Thymus (tissue), 11 donors: ENCODE measurements at regions not wholly inside any gene's neighbourhood (a gene's known extent, or its start where the extent isn't known, plus 50 kb on each side); places are given as distances from the start of the nearest gene placed in this dataset.

Experiments used
- DNase-seq, 9 donors: peaks; one replicate each; pipeline ENCODE4 v3.0.0-alpha.2; 2013; ENCODE audit warnings: low spot score in 9 of 9, low read depth in 6 of 9, missing footprints in 1 of 9
- H3K27ac ChIP-seq, 2 donors: one replicate each; pipeline ENCODE4 v1.5.1; 2013; ENCODE audit warnings: control low read depth in 1 of 2, low read depth in 1 of 2, low read length in 1 of 2, mild to moderate bottlenecking in 1 of 2, moderate library complexity in 1 of 2
- H3K27me3 ChIP-seq, 2 donors: one replicate each; pipeline ENCODE4 v1.5.1; 2013; ENCODE audit warnings: low read length in 1 of 2; ENCODE audit not compliant: control insufficient read depth in 2 of 2, insufficient read depth in 1 of 2
- H3K36me3 ChIP-seq, 2 donors: one replicate each; pipeline ENCODE4 v1.5.1; 2013; ENCODE audit warnings: low read length in 1 of 2, mild to moderate bottlenecking in 1 of 2, moderate library complexity in 1 of 2; ENCODE audit not compliant: control insufficient read depth in 2 of 2, insufficient read depth in 2 of 2
- H3K4me1 ChIP-seq, 2 donors: one replicate each; pipeline ENCODE4 v1.5.1; 2013; ENCODE audit warnings: low read length in 2 of 2; ENCODE audit not compliant: control insufficient read depth in 2 of 2, insufficient read depth in 2 of 2
- H3K4me3 ChIP-seq, 2 donors: one replicate each; pipeline ENCODE4 v1.5.1; 2013; ENCODE audit warnings: low read length in 2 of 2, control low read depth in 1 of 2, mild to moderate bottlenecking in 1 of 2
- H3K9me3 ChIP-seq, 2 donors: one replicate each; pipeline ENCODE4 v1.5.1; 2013; ENCODE audit warnings: low read length in 1 of 2, mild to moderate bottlenecking in 1 of 2; ENCODE audit not compliant: control insufficient read depth in 2 of 2, insufficient read depth in 1 of 2
- WGBS: extraction: QIAGEN DNeasy Blood & Tissue Kit; methylation state at CpG from one replicate; pipeline ENCODE4 v1.1.7; 2013; 5-methylcytosine and 5-hydroxymethylcytosine counted together
- donor health status: healthy.

DNA sequence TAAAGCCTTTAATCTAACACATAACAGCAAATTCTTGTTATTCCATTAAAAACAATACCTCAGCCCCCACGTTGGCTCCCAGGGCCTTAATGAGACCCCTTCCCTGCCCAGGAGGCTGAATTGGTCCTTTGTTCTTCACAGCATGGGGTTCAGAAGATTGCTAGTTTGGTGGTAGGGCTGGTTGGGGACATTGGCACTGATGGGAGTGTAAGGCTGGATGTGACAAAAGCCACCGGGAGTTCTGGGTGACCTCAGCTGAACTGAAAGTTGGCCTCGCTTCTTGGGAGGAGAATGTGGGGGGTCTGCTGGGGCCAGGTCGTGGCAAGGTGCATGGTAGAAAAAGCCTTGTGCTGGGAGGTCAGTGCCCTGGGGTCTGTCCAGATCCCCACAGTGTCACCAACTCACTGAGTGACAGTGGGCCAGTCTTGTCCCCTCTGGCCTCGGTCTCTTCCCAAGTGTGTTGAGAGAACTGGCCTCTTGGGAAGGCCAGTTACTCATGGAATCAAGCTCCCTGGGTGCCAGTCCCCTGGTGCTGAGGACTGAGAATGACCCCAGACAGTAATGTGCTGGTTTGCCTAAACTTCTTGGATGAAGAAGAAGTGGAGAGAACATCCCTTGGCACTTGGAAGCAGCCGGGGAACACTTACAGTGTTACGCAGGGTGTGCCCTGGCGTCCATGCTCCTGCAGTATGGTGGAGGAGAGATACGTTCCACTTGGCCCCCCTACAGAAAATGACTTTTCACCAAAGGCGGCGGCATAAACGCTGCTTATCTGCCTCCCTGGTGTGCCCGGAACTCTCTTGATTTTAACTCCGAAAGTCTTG lies 283.7 kb upstream of the RTL1 start:
- Histone ChIP-seq H3K27ac (no peak overlapping the region), H3K36me3 (no peaks in the 10 kb centered on the region), H3K4me1 (peaks cover 0 to 15% of the 10 kb centered on the region in 2 donors), H3K27me3 (no peaks in the 10 kb centered on the region), H3K4me3 (no peak overlapping the region), H3K9me3 (no peaks in the 10 kb centered on the region)
- DNase-seq: no peak
- WGBS: 95% methylated on average over 14 of the region's 14 CpGs

DNA sequence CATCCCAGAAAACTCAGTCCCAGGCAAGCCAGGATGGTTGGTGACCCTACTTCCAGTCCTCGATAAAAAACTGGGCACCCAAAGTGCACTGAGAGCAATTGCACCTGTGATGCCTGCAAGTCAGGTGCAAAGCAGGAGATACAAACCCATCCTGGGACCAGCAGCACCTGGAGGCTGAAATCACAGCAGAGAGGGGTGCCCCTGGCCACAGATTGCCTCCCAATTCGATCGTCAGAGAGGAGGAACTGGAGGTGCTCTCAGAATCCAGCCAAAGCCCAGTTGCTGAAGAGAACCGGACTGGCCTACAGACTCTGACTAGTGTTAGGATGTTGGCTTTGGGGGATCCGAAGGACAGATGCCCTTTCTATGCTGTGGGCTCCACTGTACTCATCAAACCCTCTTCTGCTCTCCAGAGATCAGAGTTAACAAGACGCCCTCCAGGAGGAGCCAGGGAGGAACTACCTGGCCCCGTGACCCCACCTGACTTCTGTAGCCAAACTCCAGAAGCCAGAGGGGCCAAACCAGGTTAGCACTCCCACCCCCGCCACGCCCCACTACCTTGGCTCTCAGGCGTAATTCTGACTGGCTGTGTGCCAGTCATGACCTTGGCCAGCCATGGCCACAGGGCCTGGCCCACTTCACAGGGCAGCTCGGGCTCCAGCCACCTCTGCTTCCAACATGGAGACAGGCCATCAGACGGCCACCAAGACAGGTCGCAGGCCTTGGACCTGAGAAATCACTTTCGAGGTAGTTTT lies 284.5 kb upstream of the RTL1 start:
- WGBS: 90% methylated on average over 14 of the region's 14 CpGs
- H3K27ac ChIP-seq: no peak overlapping the region
- H3K4me3 ChIP-seq: no peak overlapping the region
- H3K4me1 ChIP-seq: peaks cover 0 to 18% of the 10 kb centered on the region in 2 donors
- no peaks in the 10 kb centered on the region for H3K9me3 ChIP-seq
- no peaks in the 10 kb centered on the region for H3K27me3 ChIP-seq
- no peaks in the 10 kb centered on the region for H3K36me3 ChIP-seq
- no peak for DNase-seq

DNA sequence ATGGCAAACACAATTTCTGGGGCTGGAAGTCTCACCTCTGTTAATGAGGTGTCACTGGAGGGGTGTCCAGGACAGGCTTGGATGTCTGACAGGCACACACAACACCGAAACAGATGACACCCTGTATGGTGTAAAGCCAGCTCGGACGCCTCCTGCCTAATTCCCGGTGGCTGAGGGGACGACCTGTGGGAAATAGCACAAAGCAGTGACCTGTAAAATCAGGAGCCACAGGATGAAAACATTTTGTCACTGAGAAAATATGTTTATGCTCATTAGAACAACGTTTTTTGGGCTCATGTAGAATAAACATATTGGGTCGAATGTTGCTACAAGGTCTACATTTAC lies 285.0 kb upstream of the RTL1 start:
- H3K27me3 ChIP-seq: no peaks in the 10 kb centered on the region
- H3K9me3 ChIP-seq: no peaks in the 10 kb centered on the region
- WGBS: 93% methylated on average over 7 of the region's 7 CpGs
- no peak overlapping the region for H3K27ac ChIP-seq
- H3K4me1 ChIP-seq: peaks cover 0 to 20% of the 10 kb centered on the region in 2 donors
- H3K4me3 ChIP-seq: no peak overlapping the region
- no peaks in the 10 kb centered on the region for H3K36me3 ChIP-seq
- DNase-seq: no peak

DNA sequence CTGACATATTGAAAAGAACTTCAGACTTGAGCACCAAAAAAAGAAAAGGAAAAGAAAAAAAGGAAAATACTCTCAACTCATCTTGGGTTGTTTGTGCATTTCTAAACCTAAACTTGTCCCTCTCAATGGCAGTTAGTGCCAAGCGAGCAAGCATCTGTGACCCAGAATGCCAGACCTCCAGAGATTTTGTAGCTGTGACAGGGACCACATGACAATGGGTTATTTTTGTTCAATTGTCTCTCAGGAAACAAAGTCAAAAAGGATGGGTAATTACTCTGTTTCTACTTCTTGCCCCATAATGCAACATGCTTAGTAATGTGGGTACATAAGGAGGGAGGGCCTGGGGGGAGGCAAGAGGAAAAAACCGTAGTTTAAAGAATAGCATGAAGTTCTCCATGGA lies 285.7 kb upstream of the RTL1 start:
- no peaks in the 10 kb centered on the region for H3K36me3 ChIP-seq
- peaks cover 0 to 21% of the 10 kb centered on the region in 2 donors for H3K4me1 ChIP-seq
- no peaks in the 10 kb centered on the region for H3K27me3 ChIP-seq
- WGBS: 39% methylated on average over 2 of the region's 2 CpGs
- no peak overlapping the region for H3K4me3 ChIP-seq
- H3K9me3 ChIP-seq: no peaks in the 10 kb centered on the region
- peak in 1 of 9 donors; percentile 41 for DNase-seq
- H3K27ac ChIP-seq: peak overlapping the region in 1 of 2 donors; percentile 48

DNA sequence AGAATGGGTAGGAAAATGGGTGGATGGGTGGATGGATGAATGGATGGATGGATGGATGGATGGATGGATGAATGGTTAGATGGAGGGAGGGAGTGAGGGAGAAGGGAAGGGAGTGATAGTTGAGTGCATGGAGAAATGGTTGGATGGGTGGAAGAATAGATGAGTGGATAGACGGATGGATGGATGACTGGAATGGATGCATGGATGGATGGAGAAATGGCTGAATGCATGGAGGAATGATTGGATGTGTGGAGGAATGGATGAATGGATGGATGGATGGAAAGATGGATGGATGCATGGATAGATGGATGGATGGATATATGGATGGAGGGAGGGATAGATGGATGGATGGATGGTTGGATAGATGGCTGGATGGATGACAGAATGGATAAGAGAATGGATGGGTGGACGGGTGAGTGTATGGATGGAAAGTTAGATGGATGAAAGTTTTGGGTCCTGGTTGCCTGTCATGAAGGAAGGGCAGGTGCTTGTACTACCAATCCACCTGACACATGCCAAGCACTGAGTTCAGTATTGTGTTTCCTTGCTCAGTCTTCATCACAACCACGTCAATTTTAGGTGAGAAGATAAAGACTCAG lies 286.5 kb upstream of the RTL1 start:
- no peaks in the 10 kb centered on the region for H3K9me3 ChIP-seq
- peaks cover 0 to 28% of the 10 kb centered on the region in 2 donors for H3K4me1 ChIP-seq
- no peak overlapping the region for H3K27ac ChIP-seq
- H3K36me3 ChIP-seq: no peaks in the 10 kb centered on the region
- no peak for DNase-seq
- no peak overlapping the region for H3K4me3 ChIP-seq
- H3K27me3 ChIP-seq: no peaks in the 10 kb centered on the region
- 92% methylated on average over 3 of the region's 3 CpGs for WGBS

DNA sequence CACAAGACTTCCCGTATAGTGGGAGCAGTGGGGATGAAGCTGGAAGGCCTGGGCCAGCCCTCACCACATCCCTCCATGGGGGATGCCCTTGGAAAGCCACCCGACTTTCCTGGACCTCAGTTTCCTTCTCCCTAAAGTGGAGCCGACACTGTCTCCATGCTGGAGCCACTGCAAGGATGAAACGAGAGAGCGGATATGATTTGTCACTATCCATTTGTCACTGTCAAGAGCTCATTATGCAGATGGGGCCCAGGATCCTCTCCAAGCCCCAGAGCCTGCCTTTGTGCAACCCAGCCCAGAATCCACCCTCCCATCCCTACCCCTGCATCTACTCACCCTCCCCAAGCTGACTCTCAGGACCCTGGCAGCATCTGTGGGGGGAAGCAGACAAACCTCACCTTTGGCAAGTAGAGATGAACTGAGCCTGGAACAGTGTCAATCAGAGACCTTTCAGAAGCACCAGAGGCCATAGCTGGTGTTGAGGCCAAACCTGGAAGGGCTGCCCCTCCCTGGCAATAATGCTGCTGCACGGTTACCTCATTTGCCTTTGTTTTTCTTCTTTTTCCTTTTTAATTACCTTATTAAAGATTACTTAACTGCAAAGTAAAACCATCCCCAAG lies 287.7 kb upstream of the RTL1 start:
- WGBS: 94% methylated on average over 6 of the region's 6 CpGs
- no peak for DNase-seq
- Histone ChIP-seq H3K4me1 (peaks cover 0 to 28% of the 10 kb centered on the region in 2 donors), H3K36me3 (no peaks in the 10 kb centered on the region), H3K4me3 (no peak overlapping the region), H3K9me3 (no peaks in the 10 kb centered on the region), H3K27ac (no peak overlapping the region), H3K27me3 (no peaks in the 10 kb centered on the region)

DNA sequence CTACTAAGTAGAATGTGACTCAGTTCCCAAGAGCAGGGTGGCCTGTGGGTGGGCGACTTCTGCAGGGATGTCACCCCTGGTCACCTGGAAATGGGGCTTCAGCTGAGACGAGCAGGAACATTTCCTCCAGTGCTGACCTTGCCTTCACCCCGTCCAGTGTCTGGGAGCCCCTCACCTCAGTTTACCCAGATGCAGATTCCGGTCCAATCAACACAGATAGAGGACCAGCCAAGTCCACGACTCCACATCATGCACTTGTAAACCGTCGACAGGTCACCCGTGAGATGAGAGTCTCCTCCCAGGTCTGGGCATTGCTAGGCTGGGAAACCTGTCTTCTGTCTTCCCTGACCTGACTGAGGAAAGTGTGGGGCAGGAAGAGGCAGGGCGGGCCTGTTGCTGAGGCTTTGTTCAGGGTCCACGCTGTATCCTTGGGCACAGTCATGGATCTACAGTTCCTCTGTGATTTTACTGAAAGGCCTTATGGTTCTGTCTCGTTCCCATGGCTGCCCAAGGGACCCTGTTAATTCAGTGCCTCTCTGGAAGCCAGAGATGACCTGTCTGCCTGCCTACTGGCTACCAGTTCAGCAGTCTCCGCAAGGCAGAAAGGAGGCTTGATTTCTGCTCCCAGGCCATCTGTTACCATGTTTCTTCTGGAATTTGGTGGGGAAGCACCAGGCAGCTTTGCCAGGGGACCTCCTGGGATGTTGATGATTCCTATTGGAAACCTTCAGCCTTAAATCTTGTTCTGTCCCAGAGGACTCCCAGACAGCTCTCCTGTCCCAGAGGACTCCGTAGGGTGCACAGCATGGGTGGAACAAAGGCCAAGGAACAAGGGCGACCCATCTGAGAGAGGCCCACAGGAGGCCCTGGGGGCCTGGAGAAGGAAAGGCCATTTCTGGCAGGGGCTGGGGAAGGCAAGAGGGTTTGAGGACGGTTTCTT lies 288.5 kb upstream of the RTL1 start:
- Histone ChIP-seq H3K9me3 (no peaks in the 10 kb centered on the region), H3K4me3 (no peak overlapping the region)
- DNase-seq: no peak

DNA sequence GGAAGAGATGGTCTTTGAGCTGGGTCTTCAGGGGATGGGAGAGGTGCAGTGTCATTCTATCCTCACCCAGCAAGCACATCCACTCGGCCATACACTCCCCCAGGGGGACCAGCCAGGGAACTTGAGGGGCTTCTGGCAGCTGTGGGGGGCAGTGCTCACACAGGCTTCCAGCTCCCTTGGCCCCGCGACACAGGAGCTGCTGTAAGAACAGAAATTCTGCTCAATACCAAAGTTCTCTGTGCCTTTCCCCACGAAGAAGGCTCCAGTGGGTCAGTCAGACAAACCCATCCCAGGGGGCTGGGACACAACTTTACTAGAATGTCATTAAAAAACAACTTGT lies 289.1 kb upstream of the RTL1 start:
- Histone ChIP-seq H3K27ac (no peak overlapping the region), H3K4me1 (peaks cover 0 to 28% of the 10 kb centered on the region in 2 donors), H3K36me3 (no peaks in the 10 kb centered on the region), H3K9me3 (no peaks in the 10 kb centered on the region), H3K27me3 (no peaks in the 10 kb centered on the region), H3K4me3 (no peak overlapping the region)
- no peak for DNase-seq
- 92% methylated on average over 4 of the region's 4 CpGs for WGBS

More for the DNA sequence above, 288.5 kb upstream of the RTL1 start:
- Histone ChIP-seq H3K36me3 (no peaks in the 10 kb centered on the region), H3K27me3 (no peaks in the 10 kb centered on the region), H3K27ac (no peak overlapping the region), H3K4me1 (peaks cover 0 to 28% of the 10 kb centered on the region in 2 donors)
- WGBS: 95% methylated on average over 15 of the region's 15 CpGs
